ENCODE measurements at regions not wholly inside any gene's neighbourhood (a gene's known extent, or its start where the extent isn't known, plus 50 kb on each side); places are given as distances from the start of the nearest gene placed in this dataset.

DNA sequence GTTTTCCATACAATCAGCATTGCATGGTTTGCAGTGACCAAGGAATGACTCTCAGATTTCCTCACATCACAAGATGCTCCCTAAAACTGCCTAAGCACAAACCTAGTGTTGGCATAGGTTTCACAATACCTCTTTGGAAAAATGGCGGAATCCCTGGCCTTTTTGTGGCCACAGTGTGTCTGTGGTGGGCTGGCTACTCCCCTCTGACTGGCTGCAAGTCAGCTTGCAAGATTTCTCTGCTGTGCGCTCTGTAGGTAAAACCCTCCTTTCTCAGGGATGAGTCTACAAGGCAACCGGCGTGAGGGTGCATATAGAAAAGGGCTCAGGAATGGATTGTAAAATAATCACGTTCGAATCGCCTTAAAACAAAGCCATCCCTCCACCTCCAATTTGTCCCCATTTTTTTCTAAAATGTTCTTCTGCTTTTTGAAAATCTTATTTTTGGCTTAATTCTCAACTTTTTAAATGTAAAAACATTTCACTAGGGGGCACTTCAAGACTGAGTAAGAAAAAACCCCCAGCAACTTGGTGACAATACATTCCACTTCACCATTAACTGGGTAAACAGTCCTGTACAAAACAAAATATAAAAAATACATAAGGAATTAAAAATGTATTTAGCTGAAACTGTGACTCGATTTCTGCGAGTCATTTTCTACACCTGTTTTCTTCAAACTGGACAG, 235.6 kb downstream of the STIM2 start:
- Mint-ChIP-seq H3K9me3 (ENCODE audit: insufficient read depth) (no peaks in the 10 kb centered on the region), H3K4me3 (no peak overlapping the region), H3K27me3 (ENCODE audit: low read depth) (no peaks in the 10 kb centered on the region), H3K27ac (no peak overlapping the region), H3K36me3 (ENCODE audit: low read depth) (no peaks in the 10 kb centered on the region), H3K4me1 (ENCODE audit: low read depth) (no peaks in the 10 kb centered on the region)
- DNase-seq (no peak), ATAC-seq (no peak)
- CTCF ChIA-PET, result no interaction called here
- POLR2A ChIA-PET, result no interaction called here

DNA sequence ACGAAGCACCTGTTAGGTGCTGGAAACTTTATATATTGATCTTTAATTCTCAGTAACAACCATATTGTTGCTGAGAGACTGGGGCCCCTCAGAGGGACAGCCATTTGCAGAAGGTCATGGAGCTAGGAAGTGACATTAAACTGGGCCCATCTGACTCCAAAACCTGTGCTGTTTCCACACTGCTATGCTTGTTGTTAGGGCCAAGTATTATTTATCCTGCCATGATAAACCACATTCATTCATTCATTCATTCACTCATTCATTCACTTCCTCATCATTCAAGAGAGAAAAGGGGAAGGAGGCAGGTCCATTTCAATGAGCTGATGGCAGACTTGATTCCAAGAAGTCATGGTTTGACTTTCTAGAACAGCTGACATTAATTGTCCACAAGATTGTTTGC, 237.4 kb downstream of the STIM2 start:
- Mint-ChIP-seq H3K4me1 (ENCODE audit: low read depth) (no peaks in the 10 kb centered on the region), H3K4me3 (no peak overlapping the region), H3K27me3 (ENCODE audit: low read depth) (no peaks in the 10 kb centered on the region), H3K27ac (no peak overlapping the region), H3K9me3 (ENCODE audit: insufficient read depth) (no peaks in the 10 kb centered on the region), H3K36me3 (ENCODE audit: low read depth) (no peaks in the 10 kb centered on the region)
- CTCF ChIA-PET, result no interaction called here
- DNase-seq (no peak), ATAC-seq (no peak)
- POLR2A ChIA-PET, result no interaction called here

DNA sequence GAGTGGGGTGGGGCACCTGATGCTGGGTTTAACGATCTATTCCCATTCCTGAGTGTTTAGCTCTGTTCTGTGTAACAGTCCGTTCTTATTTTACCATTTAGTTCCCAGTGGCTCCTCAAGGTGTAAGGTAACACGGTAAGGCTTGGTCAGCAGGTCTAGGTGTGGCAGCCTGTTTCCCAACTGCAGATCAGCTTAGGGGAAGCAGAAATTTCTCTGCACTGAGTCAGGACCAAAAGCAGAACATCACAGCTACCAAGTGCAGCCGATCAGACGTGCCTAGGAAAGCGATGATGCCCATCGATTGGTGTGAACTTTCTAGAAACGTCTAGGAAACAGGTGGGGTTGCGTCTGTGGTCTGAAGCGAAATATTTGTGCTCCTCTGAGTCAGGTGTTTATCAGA, 240.1 kb downstream of the STIM2 start:
- DNase-seq, result no peak
- ChIA-PET POLR2A (no interaction called here), CTCF (no interaction called here)
- no peaks in the 10 kb centered on the region for H3K9me3 Mint-ChIP-seq (ENCODE audit: insufficient read depth)
- H3K27ac Mint-ChIP-seq, result no peak overlapping the region
- H3K4me3 Mint-ChIP-seq, result no peak overlapping the region
- H3K36me3 Mint-ChIP-seq (ENCODE audit: low read depth), result no peaks in the 10 kb centered on the region
- no peak for ATAC-seq
- no peaks in the 10 kb centered on the region for H3K27me3 Mint-ChIP-seq (ENCODE audit: low read depth)
- H3K4me1 Mint-ChIP-seq (ENCODE audit: low read depth), result no peaks in the 10 kb centered on the region

DNA sequence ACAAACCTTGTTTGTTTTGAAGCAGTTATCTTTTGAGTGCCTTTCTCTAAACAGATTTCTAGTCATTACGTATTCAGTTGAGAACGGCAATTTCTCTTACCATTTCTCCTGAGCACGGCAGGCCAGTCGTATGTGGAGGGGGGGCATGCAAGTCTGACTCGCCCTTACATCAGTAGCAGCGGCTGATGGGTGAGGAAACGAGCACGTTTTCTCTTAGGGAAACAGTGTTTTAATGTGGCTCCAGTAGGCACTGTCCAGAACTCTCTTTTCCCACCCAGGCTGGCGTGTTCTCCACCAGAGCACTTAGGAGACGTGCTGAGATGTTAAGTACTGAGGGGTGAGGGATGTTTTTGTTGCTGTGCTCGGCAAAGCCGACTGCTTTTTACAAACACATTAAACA, 240.5 kb downstream of the STIM2 start:
- Mint-ChIP-seq H3K27me3 (ENCODE audit: low read depth) (no peaks in the 10 kb centered on the region), H3K9me3 (ENCODE audit: insufficient read depth) (no peaks in the 10 kb centered on the region), H3K4me3 (no peak overlapping the region), H3K36me3 (ENCODE audit: low read depth) (no peaks in the 10 kb centered on the region), H3K27ac (no peak overlapping the region), H3K4me1 (ENCODE audit: low read depth) (no peaks in the 10 kb centered on the region)
- ChIA-PET CTCF (no interaction called here), POLR2A (no interaction called here)
- ATAC-seq (no peak), DNase-seq (no peak)

DNA sequence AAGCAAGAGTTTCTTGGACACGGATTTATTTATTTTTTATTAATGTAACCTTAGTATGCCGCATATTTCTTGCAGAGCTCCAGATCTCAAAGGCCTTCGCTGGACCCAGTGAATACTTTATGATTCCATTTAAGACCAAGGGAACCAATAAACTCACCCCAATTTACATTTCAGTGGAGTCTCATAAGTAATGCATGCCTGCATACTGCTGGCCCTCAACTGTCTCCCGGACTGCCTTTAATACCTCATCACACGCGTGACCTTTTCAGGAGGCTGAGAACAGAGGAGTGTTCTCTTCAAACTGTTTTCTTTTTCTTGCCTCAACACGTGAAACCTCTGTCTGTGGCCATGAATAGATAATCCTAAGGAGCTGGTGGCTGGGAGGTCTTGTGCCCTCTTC, 240.9 kb downstream of the STIM2 start:
- ATAC-seq (no peak), DNase-seq (no peak)
- Mint-ChIP-seq H3K27me3 (ENCODE audit: low read depth) (peaks cover 3% of the 10 kb centered on the region), H3K4me3 (no peak overlapping the region), H3K27ac (no peak overlapping the region), H3K4me1 (ENCODE audit: low read depth) (no peaks in the 10 kb centered on the region), H3K9me3 (ENCODE audit: insufficient read depth) (no peaks in the 10 kb centered on the region), H3K36me3 (ENCODE audit: low read depth) (no peaks in the 10 kb centered on the region)
- ChIA-PET CTCF (no interaction called here), POLR2A (no interaction called here)

DNA sequence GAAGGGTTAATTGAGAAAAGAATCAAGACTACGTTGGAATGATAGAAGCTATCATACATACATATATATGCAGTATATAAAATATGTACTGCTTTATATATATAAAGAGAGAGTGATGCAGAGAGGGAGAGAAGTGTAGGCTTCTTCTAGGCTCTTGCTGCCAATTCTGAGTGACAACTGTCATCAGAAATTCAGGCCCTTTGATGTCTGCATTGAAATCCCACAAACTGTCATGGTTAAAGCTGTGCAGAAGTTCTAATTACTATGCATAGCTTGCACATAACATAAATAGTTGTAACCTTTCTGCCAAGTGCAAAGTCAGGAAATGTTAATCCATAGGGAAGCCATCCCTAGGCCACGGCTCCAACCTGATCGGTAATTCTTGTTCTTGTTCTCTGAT, 251.0 kb downstream of the STIM2 start:
- POLR2A ChIA-PET, result no interaction called here
- CTCF ChIA-PET, result no interaction called here
- DNase-seq, result no peak
- Mint-ChIP-seq H3K27ac (no peak overlapping the region), H3K36me3 (ENCODE audit: low read depth) (no peaks in the 10 kb centered on the region), H3K9me3 (ENCODE audit: insufficient read depth) (no peaks in the 10 kb centered on the region), H3K27me3 (ENCODE audit: low read depth) (no peaks in the 10 kb centered on the region), H3K4me3 (no peak overlapping the region), H3K4me1 (ENCODE audit: low read depth) (no peaks in the 10 kb centered on the region)
- ATAC-seq, result no peak

DNA sequence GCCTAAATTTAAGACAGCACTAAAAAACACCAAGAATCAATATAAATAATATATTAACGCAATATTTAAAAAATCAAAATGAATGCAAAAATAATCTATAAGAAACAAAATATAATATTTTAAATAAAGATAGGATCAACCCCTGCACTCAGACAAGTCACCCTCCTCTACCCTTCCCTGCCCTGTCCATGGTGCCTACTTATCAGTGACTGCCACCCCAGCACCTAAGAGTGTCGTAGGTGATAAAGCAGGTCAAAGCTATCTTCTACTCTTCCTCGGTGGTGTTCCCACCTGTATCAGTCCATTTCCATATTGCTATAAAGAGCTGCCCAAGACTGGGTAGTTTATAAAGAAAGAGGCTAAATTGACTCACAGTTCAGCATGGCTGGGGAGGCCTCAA, 251.9 kb downstream of the STIM2 start:
- no peaks in the 10 kb centered on the region for H3K9me3 Mint-ChIP-seq (ENCODE audit: insufficient read depth)
- ChIA-PET CTCF (no interaction called here), POLR2A (no interaction called here)
- no peak for DNase-seq
- no peaks in the 10 kb centered on the region for H3K27me3 Mint-ChIP-seq (ENCODE audit: low read depth)
- no peak overlapping the region for H3K27ac Mint-ChIP-seq
- no peak for ATAC-seq
- no peak overlapping the region for H3K4me3 Mint-ChIP-seq
- H3K36me3 Mint-ChIP-seq (ENCODE audit: low read depth), result no peaks in the 10 kb centered on the region
- H3K4me1 Mint-ChIP-seq (ENCODE audit: low read depth), result no peaks in the 10 kb centered on the region

DNA sequence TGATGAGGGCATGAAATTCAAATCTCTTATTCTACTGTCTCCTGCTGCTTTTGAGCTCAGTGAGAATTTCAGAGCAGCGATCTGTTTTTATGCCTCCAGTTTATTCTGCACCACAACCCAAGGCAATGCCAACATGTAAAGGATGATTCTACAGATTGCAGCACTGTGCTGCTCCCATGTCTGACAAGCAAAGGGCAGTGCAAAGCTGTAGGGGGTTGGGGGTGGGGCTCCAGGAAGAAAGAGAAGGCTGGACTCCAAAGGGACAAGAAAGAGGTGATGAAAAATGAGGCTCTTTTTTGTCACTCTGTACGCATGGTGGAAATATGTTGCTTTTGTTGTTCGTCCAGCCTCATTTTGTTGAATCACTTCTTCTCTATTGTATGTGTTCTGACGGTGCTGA, 254.6 kb downstream of the STIM2 start:
- Mint-ChIP-seq H3K4me1 (ENCODE audit: low read depth) (no peaks in the 10 kb centered on the region), H3K27me3 (ENCODE audit: low read depth) (no peaks in the 10 kb centered on the region), H3K9me3 (ENCODE audit: insufficient read depth) (no peaks in the 10 kb centered on the region), H3K36me3 (ENCODE audit: low read depth) (no peaks in the 10 kb centered on the region), H3K4me3 (no peak overlapping the region), H3K27ac (no peak overlapping the region)
- CTCF ChIA-PET, result no interaction called here
- no peak for DNase-seq
- no peak for ATAC-seq
- POLR2A ChIA-PET, result no interaction called here

DNA sequence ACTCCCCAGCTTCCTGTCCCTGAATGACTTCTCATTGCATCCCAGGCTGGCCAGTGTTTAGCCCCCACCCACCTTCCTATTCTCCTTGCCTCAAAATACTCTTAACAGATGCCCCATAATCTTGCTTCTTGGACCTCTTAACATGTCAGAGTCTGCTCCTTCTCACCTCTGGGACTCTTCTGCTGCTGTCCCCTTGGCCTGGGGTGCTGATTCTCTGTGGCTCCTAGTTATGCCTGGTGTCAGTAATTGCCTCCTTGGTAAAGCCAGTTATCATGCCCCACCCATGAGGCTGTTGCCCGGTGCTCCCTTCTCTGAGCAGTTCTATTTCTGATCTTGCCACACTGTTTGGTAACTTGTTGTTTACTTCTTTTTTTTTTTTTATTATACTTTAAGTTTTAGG, 256.8 kb downstream of the STIM2 start:
- Mint-ChIP-seq H3K27me3 (ENCODE audit: low read depth) (no peaks in the 10 kb centered on the region), H3K4me1 (ENCODE audit: low read depth) (no peaks in the 10 kb centered on the region), H3K36me3 (ENCODE audit: low read depth) (no peaks in the 10 kb centered on the region), H3K9me3 (ENCODE audit: insufficient read depth) (no peaks in the 10 kb centered on the region), H3K4me3 (no peak overlapping the region), H3K27ac (no peak overlapping the region)
- ChIA-PET POLR2A (no interaction called here), CTCF (no interaction called here)
- DNase-seq (no peak), ATAC-seq (no peak)

DNA sequence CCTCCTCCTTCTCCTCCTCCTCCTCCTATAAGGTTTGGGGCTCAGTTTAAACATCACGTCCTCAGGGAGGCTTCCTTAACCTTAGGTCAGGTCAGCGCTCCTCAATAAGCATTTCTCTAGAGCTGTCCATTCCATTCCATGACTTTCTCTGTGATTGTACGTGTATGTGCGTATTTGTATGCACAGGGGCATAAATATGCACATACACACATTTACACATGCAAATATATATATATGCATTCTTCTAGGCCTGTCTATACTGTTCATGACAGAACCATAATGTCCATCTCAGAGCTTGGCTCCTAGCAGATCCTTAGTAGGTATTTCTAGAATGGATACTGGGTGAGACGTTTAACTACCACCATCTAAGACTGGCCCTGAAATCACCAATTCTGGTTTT, 258.6 kb downstream of the STIM2 start:
- POLR2A ChIA-PET, result no interaction called here

DNA sequence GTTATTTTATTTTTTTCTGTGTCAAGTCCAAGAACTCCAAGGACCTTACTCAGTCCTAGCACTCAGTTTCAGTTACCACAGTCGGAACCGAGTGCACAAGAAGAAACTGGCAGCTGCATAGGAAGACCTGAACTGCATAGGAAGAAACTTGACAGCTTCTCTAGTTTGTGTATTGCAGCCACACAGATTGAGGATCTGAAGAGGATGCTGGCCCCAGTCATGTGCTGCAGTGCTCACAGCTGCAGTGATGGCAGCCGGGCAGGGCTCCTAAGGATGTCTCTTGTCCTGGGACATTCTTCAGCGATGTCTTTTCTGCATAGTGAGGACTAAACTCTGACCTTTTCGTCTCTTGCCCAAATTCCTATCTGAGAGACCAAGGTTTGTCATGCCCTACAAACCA, 261.2 kb downstream of the STIM2 start:
- POLR2A ChIA-PET, result no interaction called here
- Mint-ChIP-seq H3K27me3 (ENCODE audit: low read depth) (no peaks in the 10 kb centered on the region), H3K4me3 (no peak overlapping the region), H3K36me3 (ENCODE audit: low read depth) (no peaks in the 10 kb centered on the region), H3K4me1 (ENCODE audit: low read depth) (no peaks in the 10 kb centered on the region), H3K27ac (no peak overlapping the region), H3K9me3 (ENCODE audit: insufficient read depth) (no peaks in the 10 kb centered on the region)
- CTCF ChIA-PET, result no interaction called here
- no peak for ATAC-seq
- no peak for DNase-seq

More for the DNA sequence above, 258.6 kb downstream of the STIM2 start:
- Mint-ChIP-seq H3K9me3 (ENCODE audit: insufficient read depth) (no peaks in the 10 kb centered on the region), H3K27me3 (ENCODE audit: low read depth) (no peaks in the 10 kb centered on the region), H3K4me1 (ENCODE audit: low read depth) (no peaks in the 10 kb centered on the region), H3K27ac (no peak overlapping the region), H3K36me3 (ENCODE audit: low read depth) (no peaks in the 10 kb centered on the region), H3K4me3 (no peak overlapping the region)
- ATAC-seq, result no peak
- CTCF ChIA-PET, result no interaction called here
- no peak for DNase-seq

DNA sequence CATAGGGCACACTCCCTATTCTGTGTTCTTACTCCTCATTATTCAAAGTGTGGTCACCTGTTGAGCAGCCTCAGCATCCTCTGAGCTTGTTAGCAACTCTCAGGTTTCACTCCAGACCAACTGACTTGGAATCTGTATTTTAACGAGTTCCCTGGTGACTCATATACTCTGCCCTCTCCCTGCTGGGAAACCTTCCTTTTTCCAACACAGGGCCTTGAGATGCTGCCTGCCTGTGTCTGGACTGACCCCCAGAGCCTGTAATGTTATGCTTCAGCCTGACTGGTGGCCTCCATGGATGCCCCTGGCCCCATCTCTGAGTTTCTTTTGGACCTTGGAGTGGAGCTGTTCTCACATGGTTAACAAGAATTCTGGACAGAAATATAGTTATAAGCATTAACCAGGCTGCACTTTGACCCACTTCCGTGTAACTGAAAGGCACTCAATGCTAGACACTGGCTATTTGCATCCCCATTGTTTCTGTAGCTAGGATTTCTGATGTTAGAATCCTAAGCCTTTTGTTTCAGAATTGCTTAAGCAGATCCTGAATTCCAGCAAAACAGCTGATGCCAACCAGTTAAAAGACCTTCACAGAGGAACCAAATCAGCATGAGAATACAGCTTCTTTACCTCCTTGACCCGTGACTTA, 262.6 kb downstream of the STIM2 start:
- no peaks in the 10 kb centered on the region for H3K4me1 Mint-ChIP-seq (ENCODE audit: low read depth)
- CTCF ChIA-PET, result no interaction called here
- H3K4me3 Mint-ChIP-seq, result no peak overlapping the region
- no peaks in the 10 kb centered on the region for H3K27me3 Mint-ChIP-seq (ENCODE audit: low read depth)
- DNase-seq, result no peak
- POLR2A ChIA-PET, result no interaction called here
- no peak overlapping the region for H3K27ac Mint-ChIP-seq
- no peak for ATAC-seq
- no peaks in the 10 kb centered on the region for H3K36me3 Mint-ChIP-seq (ENCODE audit: low read depth)
- H3K9me3 Mint-ChIP-seq (ENCODE audit: insufficient read depth), result no peaks in the 10 kb centered on the region

DNA sequence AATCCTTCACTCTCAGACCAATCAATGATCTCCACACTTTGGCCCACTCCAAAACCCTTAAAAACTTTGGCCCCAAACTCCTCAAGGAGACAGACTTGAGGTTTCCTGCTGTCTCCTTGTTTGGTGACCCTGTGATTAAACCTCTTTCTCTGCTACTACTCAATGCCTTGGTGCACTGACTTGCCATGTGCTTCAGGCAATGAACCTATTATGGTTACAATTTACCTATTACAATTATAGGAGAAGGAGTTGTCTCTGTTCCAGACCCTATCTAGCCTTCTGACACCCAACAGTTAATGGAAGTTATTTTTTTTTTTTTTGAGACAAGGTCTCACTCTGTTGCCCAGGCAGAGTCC, 263.1 kb downstream of the STIM2 start:
- Mint-ChIP-seq H3K4me1 (ENCODE audit: low read depth) (no peaks in the 10 kb centered on the region), H3K27me3 (ENCODE audit: low read depth) (no peaks in the 10 kb centered on the region), H3K27ac (no peak overlapping the region), H3K36me3 (ENCODE audit: low read depth) (no peaks in the 10 kb centered on the region), H3K4me3 (no peak overlapping the region), H3K9me3 (ENCODE audit: insufficient read depth) (no peaks in the 10 kb centered on the region)
- ChIA-PET CTCF (no interaction called here), POLR2A (no interaction called here)
- DNase-seq (no peak), ATAC-seq (no peak)

All from activated CD8-positive, alpha-beta T cell treated with anti-CD3 and anti-CD28 coated beads, Interleukin-2, amount 10 ng/mL, durations not matched to agents 7 days and 5 days (primary cell).